ENCODE measurements at regions not wholly inside any gene's neighbourhood (a gene's known extent, or its start where the extent isn't known, plus 50 kb on each side); places are given as distances from the start of the nearest gene placed in this dataset.

GRCh38 chr22:49549256-49550140 is 278.2 kb downstream of the BRD1 start:
- no peak overlapping the region for H3K4me3 ChIP-seq (ENCODE audit: control insufficient read depth, low read depth, low read length)
- no peak for DNase-seq (ENCODE audit: low read depth)
- TF ChIP-seq, protein P1, sequence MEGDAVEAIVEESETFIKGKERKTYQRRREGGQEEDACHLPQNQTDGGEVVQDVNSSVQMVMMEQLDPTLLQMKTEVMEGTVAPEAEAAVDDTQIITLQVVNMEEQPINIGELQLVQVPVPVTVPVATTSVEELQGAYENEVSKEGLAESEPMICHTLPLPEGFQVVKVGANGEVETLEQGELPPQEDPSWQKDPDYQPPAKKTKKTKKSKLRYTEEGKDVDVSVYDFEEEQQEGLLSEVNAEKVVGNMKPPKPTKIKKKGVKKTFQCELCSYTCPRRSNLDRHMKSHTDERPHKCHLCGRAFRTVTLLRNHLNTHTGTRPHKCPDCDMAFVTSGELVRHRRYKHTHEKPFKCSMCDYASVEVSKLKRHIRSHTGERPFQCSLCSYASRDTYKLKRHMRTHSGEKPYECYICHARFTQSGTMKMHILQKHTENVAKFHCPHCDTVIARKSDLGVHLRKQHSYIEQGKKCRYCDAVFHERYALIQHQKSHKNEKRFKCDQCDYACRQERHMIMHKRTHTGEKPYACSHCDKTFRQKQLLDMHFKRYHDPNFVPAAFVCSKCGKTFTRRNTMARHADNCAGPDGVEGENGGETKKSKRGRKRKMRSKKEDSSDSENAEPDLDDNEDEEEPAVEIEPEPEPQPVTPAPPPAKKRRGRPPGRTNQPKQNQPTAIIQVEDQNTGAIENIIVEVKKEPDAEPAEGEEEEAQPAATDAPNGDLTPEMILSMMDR (IDR thresholded peaks at IDR 0.05; ENCODE audit: control insufficient read depth, insufficient read depth, low read depth, low read length, missing control alignments), result no peak

GRCh38 chr22:49548356-49549202 is 279.1 kb downstream of the BRD1 start:
- H3K4me3 ChIP-seq (ENCODE audit: control insufficient read depth, low read depth, low read length), result no peak overlapping the region
- DNase-seq (ENCODE audit: low read depth), result no peak
- TF ChIP-seq, protein P1 (IDR thresholded peaks at IDR 0.05; ENCODE audit: control insufficient read depth, insufficient read depth, low read depth, low read length, missing control alignments), result no peak

DNA sequence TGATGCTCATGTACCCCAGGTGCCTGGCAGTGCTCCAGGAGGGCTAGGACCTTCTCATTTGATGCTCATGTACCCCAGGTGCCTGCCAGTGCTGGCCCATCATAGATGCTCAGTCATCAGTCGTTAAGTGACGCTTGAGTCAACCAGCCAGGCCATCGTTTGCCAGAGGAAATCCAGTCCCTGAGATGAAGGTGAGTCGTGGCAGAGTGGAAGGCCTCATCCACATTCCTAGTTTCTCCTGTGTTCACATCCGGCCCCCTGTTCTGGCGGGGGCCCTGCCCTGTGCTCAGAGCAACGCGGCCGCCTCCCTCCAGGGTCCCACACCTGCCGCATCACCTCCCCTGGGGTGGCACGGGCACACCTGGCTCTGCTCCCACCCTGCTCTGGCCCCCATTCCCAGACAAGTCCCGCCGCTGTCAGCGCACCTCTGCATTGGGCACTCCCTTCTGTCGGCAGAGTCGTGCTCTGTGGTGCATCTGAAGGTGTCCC is 279.9 kb downstream of the BRD1 start:
- TF ChIP-seq, protein P1 (IDR thresholded peaks at IDR 0.05; ENCODE audit: control insufficient read depth, insufficient read depth, low read depth, low read length, missing control alignments), result no peak
- no peak overlapping the region for H3K4me3 ChIP-seq (ENCODE audit: control insufficient read depth, low read depth, low read length)
- no peak for DNase-seq (ENCODE audit: low read depth)

GRCh38 chr22:49546811-49547585 is 280.7 kb downstream of the BRD1 start:
- TF ChIP-seq, protein P1 (IDR thresholded peaks at IDR 0.05; ENCODE audit: control insufficient read depth, insufficient read depth, low read depth, low read length, missing control alignments), result no peak
- H3K4me3 ChIP-seq (ENCODE audit: control insufficient read depth, low read depth, low read length), result no peak overlapping the region
- no peak for DNase-seq (ENCODE audit: low read depth)

- no peak for DNase-seq (ENCODE audit: low read depth)
- no peak overlapping the region for H3K4me3 ChIP-seq (ENCODE audit: control insufficient read depth, low read depth, low read length)
- TF ChIP-seq, protein P1 (IDR thresholded peaks at IDR 0.05; ENCODE audit: control insufficient read depth, insufficient read depth, low read depth, low read length, missing control alignments), result no peak
Observed at GRCh38 chr22:49545606-49546005, 282.1 kb downstream of the BRD1 start.

- no peak for DNase-seq (ENCODE audit: low read depth)
- no peak overlapping the region for H3K4me3 ChIP-seq (ENCODE audit: control insufficient read depth, low read depth, low read length)
- TF ChIP-seq, protein P1 (IDR thresholded peaks at IDR 0.05; ENCODE audit: control insufficient read depth, insufficient read depth, low read depth, low read length, missing control alignments), result no peak
Observed at GRCh38 chr22:49544286-49544685, 283.4 kb downstream of the BRD1 start.

Measured in AG09309 (cell line).